ENCODE measurements at regions not wholly inside any gene's neighbourhood (a gene's known extent, or its start where the extent isn't known, plus 50 kb on each side); places are given as distances from the start of the nearest gene placed in this dataset.

DNA sequence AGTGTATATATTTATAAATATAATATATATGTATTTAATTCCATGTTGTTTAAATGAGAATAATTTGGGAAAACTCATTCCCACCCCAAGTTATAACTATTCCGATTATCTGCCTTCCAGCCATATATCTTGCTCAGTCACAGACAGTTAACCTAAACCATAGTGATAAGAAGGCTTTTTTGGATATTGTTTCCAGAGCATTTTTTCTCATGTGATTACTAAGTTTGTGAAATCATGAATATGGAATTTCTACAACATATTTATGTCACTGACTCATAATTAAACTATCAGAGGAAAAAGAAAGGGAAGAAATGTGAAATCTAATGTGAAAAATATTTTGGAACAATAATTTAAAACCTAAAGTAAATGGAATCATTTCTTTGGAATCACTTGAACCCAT is 1163.5 kb upstream of the PABPC4L start (continued):
- TF ChIP-seq, protein P1, sequence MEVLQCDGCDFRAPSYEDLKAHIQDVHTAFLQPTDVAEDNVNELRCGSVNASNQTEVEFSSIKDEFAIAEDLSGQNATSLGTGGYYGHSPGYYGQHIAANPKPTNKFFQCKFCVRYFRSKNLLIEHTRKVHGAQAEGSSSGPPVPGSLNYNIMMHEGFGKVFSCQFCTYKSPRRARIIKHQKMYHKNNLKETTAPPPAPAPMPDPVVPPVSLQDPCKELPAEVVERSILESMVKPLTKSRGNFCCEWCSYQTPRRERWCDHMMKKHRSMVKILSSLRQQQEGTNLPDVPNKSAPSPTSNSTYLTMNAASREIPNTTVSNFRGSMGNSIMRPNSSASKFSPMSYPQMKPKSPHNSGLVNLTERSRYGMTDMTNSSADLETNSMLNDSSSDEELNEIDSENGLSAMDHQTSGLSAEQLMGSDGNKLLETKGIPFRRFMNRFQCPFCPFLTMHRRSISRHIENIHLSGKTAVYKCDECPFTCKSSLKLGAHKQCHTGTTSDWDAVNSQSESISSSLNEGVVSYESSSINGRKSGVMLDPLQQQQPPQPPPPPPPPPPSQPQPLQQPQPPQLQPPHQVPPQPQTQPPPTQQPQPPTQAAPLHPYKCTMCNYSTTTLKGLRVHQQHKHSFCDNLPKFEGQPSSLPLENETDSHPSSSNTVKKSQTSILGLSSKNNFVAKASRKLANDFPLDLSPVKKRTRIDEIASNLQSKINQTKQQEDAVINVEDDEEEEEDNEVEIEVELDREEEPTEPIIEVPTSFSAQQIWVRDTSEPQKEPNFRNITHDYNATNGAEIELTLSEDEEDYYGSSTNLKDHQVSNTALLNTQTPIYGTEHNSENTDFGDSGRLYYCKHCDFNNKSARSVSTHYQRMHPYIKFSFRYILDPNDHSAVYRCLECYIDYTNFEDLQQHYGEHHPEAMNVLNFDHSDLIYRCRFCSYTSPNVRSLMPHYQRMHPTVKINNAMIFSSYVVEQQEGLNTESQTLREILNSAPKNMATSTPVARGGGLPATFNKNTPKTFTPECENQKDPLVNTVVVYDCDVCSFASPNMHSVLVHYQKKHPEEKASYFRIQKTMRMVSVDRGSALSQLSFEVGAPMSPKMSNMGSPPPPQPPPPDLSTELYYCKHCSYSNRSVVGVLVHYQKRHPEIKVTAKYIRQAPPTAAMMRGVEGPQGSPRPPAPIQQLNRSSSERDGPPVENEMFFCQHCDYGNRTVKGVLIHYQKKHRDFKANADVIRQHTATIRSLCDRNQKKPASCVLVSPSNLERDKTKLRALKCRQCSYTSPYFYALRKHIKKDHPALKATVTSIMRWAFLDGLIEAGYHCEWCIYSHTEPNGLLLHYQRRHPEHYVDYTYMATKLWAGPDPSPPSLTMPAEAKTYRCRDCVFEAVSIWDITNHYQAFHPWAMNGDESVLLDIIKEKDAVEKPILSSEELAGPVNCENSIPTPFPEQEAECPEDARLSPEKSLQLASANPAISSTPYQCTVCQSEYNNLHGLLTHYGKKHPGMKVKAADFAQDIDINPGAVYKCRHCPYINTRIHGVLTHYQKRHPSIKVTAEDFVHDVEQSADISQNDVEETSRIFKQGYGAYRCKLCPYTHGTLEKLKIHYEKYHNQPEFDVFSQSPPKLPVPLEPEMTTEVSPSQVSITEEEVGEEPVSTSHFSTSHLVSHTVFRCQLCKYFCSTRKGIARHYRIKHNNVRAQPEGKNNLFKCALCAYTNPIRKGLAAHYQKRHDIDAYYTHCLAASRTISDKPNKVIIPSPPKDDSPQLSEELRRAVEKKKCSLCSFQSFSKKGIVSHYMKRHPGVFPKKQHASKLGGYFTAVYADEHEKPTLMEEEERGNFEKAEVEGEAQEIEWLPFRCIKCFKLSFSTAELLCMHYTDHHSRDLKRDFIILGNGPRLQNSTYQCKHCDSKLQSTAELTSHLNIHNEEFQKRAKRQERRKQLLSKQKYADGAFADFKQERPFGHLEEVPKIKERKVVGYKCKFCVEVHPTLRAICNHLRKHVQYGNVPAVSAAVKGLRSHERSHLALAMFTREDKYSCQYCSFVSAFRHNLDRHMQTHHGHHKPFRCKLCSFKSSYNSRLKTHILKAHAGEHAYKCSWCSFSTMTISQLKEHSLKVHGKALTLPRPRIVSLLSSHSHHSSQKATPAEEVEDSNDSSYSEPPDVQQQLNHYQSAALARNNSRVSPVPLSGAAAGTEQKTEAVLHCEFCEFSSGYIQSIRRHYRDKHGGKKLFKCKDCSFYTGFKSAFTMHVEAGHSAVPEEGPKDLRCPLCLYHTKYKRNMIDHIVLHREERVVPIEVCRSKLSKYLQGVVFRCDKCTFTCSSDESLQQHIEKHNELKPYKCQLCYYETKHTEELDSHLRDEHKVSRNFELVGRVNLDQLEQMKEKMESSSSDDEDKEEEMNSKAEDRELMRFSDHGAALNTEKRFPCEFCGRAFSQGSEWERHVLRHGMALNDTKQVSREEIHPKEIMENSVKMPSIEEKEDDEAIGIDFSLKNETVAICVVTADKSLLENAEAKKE (CRISPR knock-in tag; IDR thresholded peaks at IDR 0.05), result no peak
- no peak for TF ChIP-seq ZNF114 (CRISPR knock-in tag; IDR thresholded peaks at IDR 0.05)
- no peak for TF ChIP-seq CTCF (conservative IDR thresholded peaks at IDR 0.05; ENCODE audit: low read depth in 2 of 2)
- no peak for TF ChIP-seq EZH2 (IDR thresholded peaks at IDR 0.05; ENCODE audit: low read depth, unreplicated experiment)
- TF ChIP-seq CREB1 (CRISPR knock-in tag; IDR thresholded peaks at IDR 0.05; ENCODE audit: low read depth), result no peak
- TF ChIP-seq NANOG (IDR thresholded peaks at IDR 0.05; ENCODE audit: borderline replicate concordance), result no peak

DNA sequence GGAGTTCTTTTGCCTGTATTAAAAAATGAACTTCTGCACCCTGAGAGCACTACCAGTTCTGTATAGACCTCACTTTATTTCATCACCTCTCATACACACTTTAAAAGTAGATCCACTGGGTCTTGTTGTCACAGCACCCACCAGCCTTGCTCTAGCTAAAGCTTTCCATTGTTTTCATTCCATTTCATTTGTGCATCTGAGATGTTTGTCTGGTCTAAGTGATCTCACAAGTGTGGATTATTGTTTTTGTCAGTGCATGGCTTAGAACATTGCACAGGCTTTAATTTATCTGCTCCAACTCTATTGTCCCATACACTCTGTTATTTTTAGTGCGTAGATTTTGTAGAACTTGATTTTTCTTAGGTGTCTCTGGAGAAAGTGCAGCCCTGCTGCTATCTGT is 1157.5 kb upstream of the PABPC4L start:
- Mint-ChIP-seq H3K4me1 (peaks cover 5% of the 10 kb centered on the region; the same call in 2 of the 3 replicates), H3K36me3 (ENCODE audit: low read depth) (no peaks in the 10 kb centered on the region; the same call in 2 of the 3 replicates), H3K4me3 (no peak overlapping the region), H3K9me3 (no peaks in the 10 kb centered on the region; the same call in 2 of the 3 replicates), H3K27me3 (ENCODE audit: insufficient read depth, low read depth, poor library complexity) (peaks cover 2% of the 10 kb centered on the region), H3K27ac (no peak overlapping the region)
- Histone ChIP-seq H3K27me3 (ENCODE audit: insufficient read depth) (no peaks in the 10 kb centered on the region), H3K9me2 (ENCODE audit: insufficient read depth) (no peaks in the 10 kb centered on the region), H3K36me3 (ENCODE audit: insufficient read depth) (no peaks in the 10 kb centered on the region), H3K27ac (ENCODE audit: low read depth) (no peak overlapping the region), H3K4me1 (ENCODE audit: insufficient read depth) (no peaks in the 10 kb centered on the region), H3K4me3 (no peak overlapping the region), H2AFZ (no peak overlapping the region), H3K79me2 (replicated peaks; ENCODE audit: insufficient read depth) (no peaks in the 10 kb centered on the region), H3F3A (replicated peaks; ENCODE audit: low read depth) (no peaks in the 10 kb centered on the region), H4K20me1 (replicated peaks; ENCODE audit: insufficient read depth) (no peaks in the 10 kb centered on the region), H3K4me2 (no peak overlapping the region)
- DNase-seq (ENCODE audit: low spot score) (no peak), ATAC-seq (no peak)
- TF ChIP-seq EZH2 (IDR thresholded peaks at IDR 0.05; ENCODE audit: low read depth, unreplicated experiment) (no peak), JUNB (IDR thresholded peaks at IDR 0.05; ENCODE audit: unreplicated experiment) (no peak), EZH2phosphoT487 (IDR thresholded peaks at IDR 0.05; ENCODE audit: unreplicated experiment) (no peak), ETS1 (IDR thresholded peaks at IDR 0.05) (no peak), STAT1 (IDR thresholded peaks at IDR 0.05; ENCODE audit: unreplicated experiment) (no peak), CREB1 (CRISPR knock-in tag; IDR thresholded peaks at IDR 0.05; ENCODE audit: low read depth) (no peak), NANOG (IDR thresholded peaks at IDR 0.05; ENCODE audit: borderline replicate concordance) (no peak), CTCF (conservative IDR thresholded peaks at IDR 0.05; ENCODE audit: low read depth in 2 of 2) (no peak)
